ENCODE measurements at regions not wholly inside any gene's neighbourhood (a gene's known extent, or its start where the extent isn't known, plus 50 kb on each side); places are given as distances from the start of the nearest gene placed in this dataset.
"Not testable (repeated sequence)": the region's sequence is repeated elsewhere in the genome, so short reads cannot be mapped to it uniquely, and the experiment has no call there.

GRCh38 chr5:42894057-42894456 is 82.4 kb upstream of the SELENOP start:
- DNase-seq = no peak

- DNase-seq = peak; percentile 72
Observed at GRCh38 chr5:42889311-42889933, 77.7 kb upstream of the SELENOP start.

- DNase-seq = no peak
Observed at GRCh38 chr5:42888771-42889170, 77.1 kb upstream of the SELENOP start.

GRCh38 chr5:42887575-42887974 is 75.9 kb upstream of the SELENOP start:
- no peak for DNase-seq

- no peak for DNase-seq
Observed at GRCh38 chr5:42887097-42887496, 75.4 kb upstream of the SELENOP start.

GRCh38 chr5:42886635-42887034 is 74.9 kb upstream of the SELENOP start:
- DNase-seq = no peak

GRCh38 chr5:42884326-42884725 is 72.6 kb upstream of the SELENOP start:
- DNase-seq = no peak

- DNase-seq = no peak
Observed at GRCh38 chr5:42881416-42882117, 69.9 kb upstream of the SELENOP start.

GRCh38 chr5:42880496-42881150 is 68.9 kb upstream of the SELENOP start:
- no peak for DNase-seq

GRCh38 chr5:42879291-42879690 is 67.6 kb upstream of the SELENOP start:
- no peak for DNase-seq

GRCh38 chr5:42878550-42878949 is 66.9 kb upstream of the SELENOP start:
- no peak for DNase-seq

- DNase-seq = no peak
Observed at GRCh38 chr5:42878041-42878440, 66.3 kb upstream of the SELENOP start.

- no peak for DNase-seq
Observed at GRCh38 chr5:42877431-42877830, 65.7 kb upstream of the SELENOP start.

- no peak for DNase-seq
Observed at GRCh38 chr5:42876375-42876844, 64.7 kb upstream of the SELENOP start.

- DNase-seq = no peak
Observed at GRCh38 chr5:42875785-42876374, 64.2 kb upstream of the SELENOP start.

- DNase-seq = no peak
Observed at GRCh38 chr5:42875211-42875610, 63.5 kb upstream of the SELENOP start.

- no peak for DNase-seq
Observed at GRCh38 chr5:42874621-42875198, 63.0 kb upstream of the SELENOP start.

- no peak for DNase-seq
Observed at GRCh38 chr5:42872865-42873264, 61.2 kb upstream of the SELENOP start.

GRCh38 chr5:42870882-42871418 is 59.3 kb upstream of the SELENOP start:
- DNase-seq = no peak

- not testable (repeated sequence) for DNase-seq
Observed at GRCh38 chr5:42868417-42868816, 56.7 kb upstream of the SELENOP start.

- DNase-seq = not testable (repeated sequence)
Observed at GRCh38 chr5:42864749-42865148, 53.1 kb upstream of the SELENOP start.
